ENCODE measurements at regions not wholly inside any gene's neighbourhood (a gene's known extent, or its start where the extent isn't known, plus 50 kb on each side); places are given as distances from the start of the nearest gene placed in this dataset.

GRCh38 chr15:69762373-69763148 lies 309.9 kb downstream of the RPLP1 start:
- TF ChIP-seq POLR2A (IDR thresholded peaks at IDR 0.05) (no peak), CTCF (IDR thresholded peaks at IDR 0.05) (no peak), POLR2AphosphoS5 (IDR thresholded peaks at IDR 0.05) (no peak)

Measured in gastroesophageal sphincter (tissue), 3 donors.